Panc1 (cell line): ENCODE measurements at regions not wholly inside any gene's neighbourhood (a gene's known extent, or its start where the extent isn't known, plus 50 kb on each side); places are given as distances from the start of the nearest gene placed in this dataset.
"Not testable (repeated sequence)": the region's sequence is repeated elsewhere in the genome, so short reads cannot be mapped to it uniquely, and the experiment has no call there.

Experiments used
- ATAC-seq: fragments of 200-7000 bp; cut with Tn5 transposase; 2 replicates; pipeline ENCODE4 v1.9.1; 2020; ENCODE audit warnings: mild to moderate bottlenecking, moderate library complexity
- BruUV-seq: library from RNA; stranded (reverse); fragments of 400-500 nt; replicated peaks from 2 replicates; lab custom pipeline; 2021; lab: Mats Ljungman, UMichigan
- CTCF ChIA-PET: fragments of 300-600 bp; sonication (Branson Sonifier 250); formaldehyde crosslinking; loops from one replicate; lab custom pipeline; 2022; ENCODE audit warnings: antibody characterized with exemption; lab: Charles Lee
- POLR2A ChIA-PET: fragments of 300-600 bp; sonication (Branson Sonifier 250); formaldehyde crosslinking; loops from one replicate; lab custom pipeline; 2022; ENCODE audit warnings: antibody characterized with exemption; lab: Charles Lee
- DNase-seq: peaks from one replicate; pipeline ENCODE4 v3.0.0-alpha.2; 2010; ENCODE audit warnings: low read depth, low spot score
- H3K27ac ChIP-seq: 2 replicates; pipeline ENCODE4 v1.5.1; 2011; ENCODE audit warnings: mild to moderate bottlenecking, low read length, inconsistent platforms
- H3K27me3 ChIP-seq: fragments of 200-500 bp; sonication (Bioruptor generic); 2 replicates; pipeline ENCODE4 v1.6.0; 2014; ENCODE audit warnings: low read length, inconsistent platforms; ENCODE audit not compliant: control insufficient read depth, insufficient read depth
- H3K36me3 ChIP-seq: fragments of 200-500 bp; sonication (Bioruptor generic); 2 replicates; pipeline ENCODE4 v1.5.1; 2014; ENCODE audit warnings: inconsistent platforms, mild to moderate bottlenecking, low read length, moderate library complexity; ENCODE audit not compliant: control insufficient read depth, insufficient read depth
- H3K4me1 ChIP-seq: 2 replicates; pipeline ENCODE4 v1.5.1; 2011; ENCODE audit warnings: inconsistent platforms, mild to moderate bottlenecking, low read length, moderate library complexity; ENCODE audit not compliant: control insufficient read depth, insufficient read depth
- H3K4me3 ChIP-seq, 2 experiments: 2 replicates each; pipeline ENCODE4 v1.5.1; 2011 to 2012; ENCODE audit warnings: low read depth in 2 of 2, low read length in 2 of 2, mild to moderate bottlenecking in 2 of 2, inconsistent platforms in 1 of 2, moderate library complexity in 1 of 2
- H3K9me3 ChIP-seq: fragments of 200-500 bp; sonication (Bioruptor generic); 2 replicates; pipeline ENCODE4 v1.5.1; 2014; ENCODE audit warnings: low read depth, mild to moderate bottlenecking, inconsistent platforms, low read length, moderate library complexity; ENCODE audit not compliant: control insufficient read depth, insufficient read depth
- POLR2AphosphoS5 ChIP-seq: IDR thresholded peaks from 2 replicates; pipeline ENCODE4 v1.6.1; 2012; ENCODE audit warnings: mild to moderate bottlenecking, low read depth, low read length, moderate library complexity
- SIN3A ChIP-seq: IDR thresholded peaks from 2 replicates; pipeline ENCODE4 v1.6.1; 2012; ENCODE audit warnings: low read depth, mild to moderate bottlenecking, low read length, moderate library complexity, borderline replicate concordance; ENCODE audit not compliant: insufficient read depth
- TCF7L2 ChIP-seq: IDR thresholded peaks from 2 replicates; pipeline ENCODE4 v1.6.1; 2011; ENCODE audit warnings: mild to moderate bottlenecking, low read depth, low read length, inconsistent platforms
- in situ Hi-C: cut with HindIII; loops from 2 replicates; pipeline ENCODE4 v1.10.0; 2016; ENCODE audit warnings: low sequenced_read_pairs, low pct_unique_long_range_greater_than_20kb
- intact Hi-C: fragments of 100-400 bp; cut with micrococcal nuclease; formaldehyde crosslinking; loops from one replicate; pipeline ENCODE4 v1.10.0; 2022; ENCODE audit not compliant: unreplicated experiment
- TF ChIP-seq, protein P1 (sequence below): fragments of 450-650 bp; IDR thresholded peaks from 2 replicates; pipeline ENCODE4 v1.5.1; 2017; ENCODE audit warnings: mild to moderate bottlenecking
- TF ChIP-seq, protein P2 (sequence below), 2 experiments: IDR thresholded peaks; 2 replicates each; pipeline ENCODE4 v1.6.1; 2011 to 2012; ENCODE audit warnings: low read depth in 2 of 2, control low read depth in 1 of 2, low read length in 1 of 2, mild to moderate bottlenecking in 1 of 2, moderate library complexity in 1 of 2; ENCODE audit not compliant: insufficient read depth in 1 of 2

DNA sequence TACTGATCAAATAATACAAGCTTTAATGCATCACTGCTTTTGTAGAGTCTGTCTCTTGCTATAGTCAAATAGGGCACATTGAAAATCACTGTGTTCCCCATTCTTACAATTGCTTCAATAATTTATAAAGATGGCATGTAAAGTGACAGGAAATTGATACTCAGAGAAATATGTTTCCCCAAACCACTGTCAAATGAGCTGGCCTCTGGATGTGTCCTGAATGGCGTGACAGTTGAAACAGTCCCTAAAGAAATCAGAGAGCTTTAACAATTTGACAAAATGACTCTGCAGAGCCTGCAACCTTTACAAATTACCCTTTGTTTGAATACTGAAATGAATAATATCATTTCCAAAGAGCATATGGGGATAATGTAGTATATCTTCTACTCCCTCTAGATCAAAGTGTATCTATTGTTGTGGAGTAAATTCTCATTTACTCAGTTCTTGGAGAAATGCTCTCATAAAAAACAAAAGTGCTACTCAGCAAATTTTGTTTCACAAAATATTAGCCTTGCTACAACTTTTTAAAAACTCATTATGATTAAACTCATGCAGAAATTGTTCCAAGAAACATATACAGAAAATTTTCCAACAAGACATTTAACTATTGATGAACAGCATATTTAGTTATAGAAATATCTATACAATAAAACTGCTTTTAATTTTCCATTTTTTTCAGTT, 763.2 kb upstream of the SPRY2 start:
- CTCF ChIA-PET: no interaction called here

DNA sequence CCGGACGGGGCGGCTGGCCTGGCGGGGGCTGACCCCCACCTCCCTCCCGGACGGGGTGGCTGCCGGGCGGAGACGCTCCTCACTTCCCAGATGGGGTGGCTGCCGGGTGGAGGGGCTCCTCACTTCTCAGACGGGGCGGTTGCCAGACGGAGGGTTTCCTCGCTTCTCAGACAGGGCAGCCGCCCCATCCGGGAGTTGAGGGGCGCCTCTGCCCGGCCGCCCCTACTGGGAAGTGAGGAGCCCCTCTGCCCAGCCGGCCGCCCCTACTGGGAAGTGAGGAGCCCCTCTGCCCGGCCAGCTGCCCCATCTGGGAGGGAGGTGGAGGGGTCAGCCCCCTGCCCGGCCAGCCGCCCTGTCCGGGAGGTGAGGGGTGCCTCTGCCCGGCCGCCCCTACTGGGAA, 761.1 kb upstream of the SPRY2 start:
- POLR2A ChIA-PET, H3K4me3 ChIP-seq, BruUV-seq, H3K27me3 ChIP-seq, CTCF ChIA-PET, DNase-seq, H3K4me1 ChIP-seq, H3K27ac ChIP-seq, H3K9me3 ChIP-seq, ATAC-seq, in situ Hi-C loops, H3K36me3 ChIP-seq, intact Hi-C loops: not testable (repeated sequence)

More for the DNA sequence above, 763.2 kb upstream of the SPRY2 start:
- intact Hi-C loops (no loop called here), in situ Hi-C loops (no loop called here)
- DNase-seq: no peak
- H3K4me3 ChIP-seq: no peak overlapping the region
- TF ChIP-seq, protein P1, sequence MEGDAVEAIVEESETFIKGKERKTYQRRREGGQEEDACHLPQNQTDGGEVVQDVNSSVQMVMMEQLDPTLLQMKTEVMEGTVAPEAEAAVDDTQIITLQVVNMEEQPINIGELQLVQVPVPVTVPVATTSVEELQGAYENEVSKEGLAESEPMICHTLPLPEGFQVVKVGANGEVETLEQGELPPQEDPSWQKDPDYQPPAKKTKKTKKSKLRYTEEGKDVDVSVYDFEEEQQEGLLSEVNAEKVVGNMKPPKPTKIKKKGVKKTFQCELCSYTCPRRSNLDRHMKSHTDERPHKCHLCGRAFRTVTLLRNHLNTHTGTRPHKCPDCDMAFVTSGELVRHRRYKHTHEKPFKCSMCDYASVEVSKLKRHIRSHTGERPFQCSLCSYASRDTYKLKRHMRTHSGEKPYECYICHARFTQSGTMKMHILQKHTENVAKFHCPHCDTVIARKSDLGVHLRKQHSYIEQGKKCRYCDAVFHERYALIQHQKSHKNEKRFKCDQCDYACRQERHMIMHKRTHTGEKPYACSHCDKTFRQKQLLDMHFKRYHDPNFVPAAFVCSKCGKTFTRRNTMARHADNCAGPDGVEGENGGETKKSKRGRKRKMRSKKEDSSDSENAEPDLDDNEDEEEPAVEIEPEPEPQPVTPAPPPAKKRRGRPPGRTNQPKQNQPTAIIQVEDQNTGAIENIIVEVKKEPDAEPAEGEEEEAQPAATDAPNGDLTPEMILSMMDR: no peak
- no peak for TF ChIP-seq POLR2AphosphoS5
- no peak for TF ChIP-seq SIN3A
- no peak for TF ChIP-seq TCF7L2
- TF ChIP-seq, protein P2, sequence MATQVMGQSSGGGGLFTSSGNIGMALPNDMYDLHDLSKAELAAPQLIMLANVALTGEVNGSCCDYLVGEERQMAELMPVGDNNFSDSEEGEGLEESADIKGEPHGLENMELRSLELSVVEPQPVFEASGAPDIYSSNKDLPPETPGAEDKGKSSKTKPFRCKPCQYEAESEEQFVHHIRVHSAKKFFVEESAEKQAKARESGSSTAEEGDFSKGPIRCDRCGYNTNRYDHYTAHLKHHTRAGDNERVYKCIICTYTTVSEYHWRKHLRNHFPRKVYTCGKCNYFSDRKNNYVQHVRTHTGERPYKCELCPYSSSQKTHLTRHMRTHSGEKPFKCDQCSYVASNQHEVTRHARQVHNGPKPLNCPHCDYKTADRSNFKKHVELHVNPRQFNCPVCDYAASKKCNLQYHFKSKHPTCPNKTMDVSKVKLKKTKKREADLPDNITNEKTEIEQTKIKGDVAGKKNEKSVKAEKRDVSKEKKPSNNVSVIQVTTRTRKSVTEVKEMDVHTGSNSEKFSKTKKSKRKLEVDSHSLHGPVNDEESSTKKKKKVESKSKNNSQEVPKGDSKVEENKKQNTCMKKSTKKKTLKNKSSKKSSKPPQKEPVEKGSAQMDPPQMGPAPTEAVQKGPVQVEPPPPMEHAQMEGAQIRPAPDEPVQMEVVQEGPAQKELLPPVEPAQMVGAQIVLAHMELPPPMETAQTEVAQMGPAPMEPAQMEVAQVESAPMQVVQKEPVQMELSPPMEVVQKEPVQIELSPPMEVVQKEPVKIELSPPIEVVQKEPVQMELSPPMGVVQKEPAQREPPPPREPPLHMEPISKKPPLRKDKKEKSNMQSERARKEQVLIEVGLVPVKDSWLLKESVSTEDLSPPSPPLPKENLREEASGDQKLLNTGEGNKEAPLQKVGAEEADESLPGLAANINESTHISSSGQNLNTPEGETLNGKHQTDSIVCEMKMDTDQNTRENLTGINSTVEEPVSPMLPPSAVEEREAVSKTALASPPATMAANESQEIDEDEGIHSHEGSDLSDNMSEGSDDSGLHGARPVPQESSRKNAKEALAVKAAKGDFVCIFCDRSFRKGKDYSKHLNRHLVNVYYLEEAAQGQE (IDR thresholded peaks at IDR 0.05; ENCODE audit: insufficient read depth in 1 of 2, low read depth in 2 of 2, low read length in 1 of 2): no peak
- no peaks in the 10 kb centered on the region for H3K4me1 ChIP-seq
- no peaks in the 10 kb centered on the region for H3K27me3 ChIP-seq
- ATAC-seq: no peak
- H3K9me3 ChIP-seq: no peaks in the 10 kb centered on the region
- no TSS peak for BruUV-seq
- POLR2A ChIA-PET: no interaction called here
- no peaks in the 10 kb centered on the region for H3K36me3 ChIP-seq
- H3K27ac ChIP-seq: no peak overlapping the region

DNA sequence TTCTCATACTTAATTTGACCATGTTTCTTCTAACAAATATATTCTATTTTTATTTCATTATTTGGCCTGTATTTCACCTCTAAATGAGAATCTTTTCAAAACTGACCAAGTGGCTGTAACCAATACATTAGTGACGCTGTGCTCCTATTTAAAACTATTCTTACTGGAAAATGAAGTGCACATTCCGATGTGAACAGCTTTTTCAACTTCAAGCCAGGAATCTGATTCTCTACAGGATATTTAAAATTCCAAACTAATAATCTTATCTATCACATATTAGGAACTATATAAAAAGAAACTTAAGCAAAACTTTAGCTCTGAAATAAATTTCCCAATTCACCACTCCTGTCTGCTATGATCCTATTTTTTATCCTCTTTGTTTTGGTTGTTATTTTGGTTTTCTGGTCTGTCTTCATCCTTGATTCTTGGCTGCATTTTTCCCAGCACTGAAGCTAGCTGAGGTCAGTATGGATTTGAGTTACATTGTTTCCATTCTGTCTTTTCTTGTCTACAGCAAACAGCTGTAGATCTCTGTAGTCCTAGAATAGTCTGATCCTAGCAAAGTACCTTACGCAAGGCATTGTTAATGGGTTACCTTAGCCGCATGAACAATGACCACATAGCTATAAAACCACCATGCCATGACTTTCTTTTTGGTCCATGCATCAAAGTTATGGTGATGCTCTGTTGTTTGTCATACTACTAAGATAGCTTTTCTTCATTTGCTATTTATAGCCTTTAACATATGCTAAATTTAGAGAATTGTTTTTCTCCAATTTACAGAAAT, 748.6 kb upstream of the SPRY2 start:
- no TSS peak for BruUV-seq
- Histone ChIP-seq H3K9me3 (no peaks in the 10 kb centered on the region), H3K4me1 (no peaks in the 10 kb centered on the region), H3K36me3 (no peaks in the 10 kb centered on the region; the same call in 1 of the 2 replicates), H3K27ac (no peak overlapping the region), H3K4me3 (no peak overlapping the region), H3K27me3 (no peaks in the 10 kb centered on the region)
- intact Hi-C loops: no loop called here
- TF ChIP-seq, protein P2 (IDR thresholded peaks at IDR 0.05; ENCODE audit: insufficient read depth in 1 of 2, low read depth in 2 of 2, low read length in 1 of 2): no peak
- TF ChIP-seq SIN3A (no peak), POLR2AphosphoS5 (no peak), TCF7L2 (no peak)
- TF ChIP-seq, protein P1: no peak
- ATAC-seq: no peak
- DNase-seq: no peak
- in situ Hi-C loops: no loop called here
- ChIA-PET CTCF (no interaction called here), POLR2A (no interaction called here)
